ENCODE measurements at regions not wholly inside any gene's neighbourhood (a gene's known extent, or its start where the extent isn't known, plus 50 kb on each side); places are given as distances from the start of the nearest gene placed in this dataset.

GRCh38 chr13:112248406-112248760 lies 127.8 kb upstream of the SPACA7 start (continued):
- TF ChIP-seq EP300 (IDR thresholded peaks at IDR 0.05; ENCODE audit: borderline replicate concordance in 1 of 2, low read depth in 2 of 2, low read length in 2 of 2), result no peak
- TF ChIP-seq NANOG (IDR thresholded peaks at IDR 0.05; ENCODE audit: insufficient read depth, low read depth, low read length, poor library complexity, severe bottlenecking), result no peak
- no peak for TF ChIP-seq BCL11A (IDR thresholded peaks at IDR 0.05; ENCODE audit: low read depth in 2 of 2, low read length in 2 of 2)
- TF ChIP-seq RAD21 (IDR thresholded peaks at IDR 0.05 in 1 of 2, conservative IDR thresholded peaks at IDR 0.05 in 1 of 2; ENCODE audit: low read depth in 2 of 2, low read length in 2 of 2), result no peak
- no peak for TF ChIP-seq CHD2 (IDR thresholded peaks at IDR 0.05; ENCODE audit: low read length)
